ENCODE measurements at regions not wholly inside any gene's neighbourhood (a gene's known extent, or its start where the extent isn't known, plus 50 kb on each side); places are given as distances from the start of the nearest gene placed in this dataset.

DNA sequence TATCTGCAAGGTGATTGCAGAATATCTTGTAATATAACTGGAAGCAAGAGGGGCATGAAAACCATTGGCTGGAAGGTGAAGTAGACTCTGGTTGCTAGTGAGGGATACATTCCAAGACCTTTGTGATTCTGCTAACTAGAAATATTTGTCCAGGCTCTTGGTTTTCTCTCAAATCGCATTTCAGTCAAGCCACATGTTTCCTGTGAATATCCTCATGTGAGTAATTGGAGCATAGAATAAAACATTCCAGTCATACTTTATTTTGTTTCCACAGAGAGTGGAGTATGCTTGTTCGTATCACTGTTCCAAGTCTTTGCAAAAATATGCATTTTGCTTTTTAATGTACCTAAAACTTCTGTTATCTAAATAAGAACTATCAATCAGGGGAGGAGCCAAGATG, 850.0 kb downstream of the EPHA3 start:
- TF ChIP-seq POLR2AphosphoS5 (IDR thresholded peaks at IDR 0.05; ENCODE audit: low read depth, low read length): no peak
- TF ChIP-seq TAF1 (IDR thresholded peaks at IDR 0.05; ENCODE audit: borderline replicate concordance, low read depth, low read length): no peak

Measured in GM12892 (cell line).